GM12875 (cell line): ENCODE measurements at regions not wholly inside any gene's neighbourhood (a gene's known extent, or its start where the extent isn't known, plus 50 kb on each side); places are given as distances from the start of the nearest gene placed in this dataset.

Experiments used
- H3K4me3 ChIP-seq: one replicate; pipeline ENCODE4 v1.5.1; 2011; ENCODE audit warnings: low read depth, low read length, control low read depth
- TF ChIP-seq, protein P1 (sequence below): IDR thresholded peaks from 2 replicates; pipeline ENCODE4 v1.5.1; 2011; ENCODE audit warnings: low read depth, mild to moderate bottlenecking, control low read depth, inconsistent platforms, low read length, moderate library complexity, borderline replicate concordance; ENCODE audit not compliant: insufficient read depth

DNA sequence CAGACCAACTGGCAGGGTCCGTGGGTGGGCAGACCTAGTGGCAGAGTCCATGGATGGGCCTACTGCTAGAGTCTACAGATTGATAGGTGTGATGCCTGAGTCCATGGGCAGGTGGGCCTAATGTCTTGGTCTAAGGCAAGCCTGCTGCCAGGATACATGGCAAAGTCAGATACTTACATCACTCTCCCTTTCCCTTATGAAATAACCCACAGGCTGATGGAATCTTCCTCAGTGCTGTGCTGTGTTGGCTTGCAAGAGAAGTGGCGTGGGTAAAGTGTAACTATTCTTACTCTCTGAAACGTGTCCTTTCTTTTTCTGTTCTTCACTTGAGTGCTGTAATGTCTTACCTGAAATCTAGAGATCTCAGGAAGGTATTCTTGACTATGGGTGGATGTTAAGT lies 67.3 kb upstream of the ADRB2 start:
- TF ChIP-seq, protein P1, sequence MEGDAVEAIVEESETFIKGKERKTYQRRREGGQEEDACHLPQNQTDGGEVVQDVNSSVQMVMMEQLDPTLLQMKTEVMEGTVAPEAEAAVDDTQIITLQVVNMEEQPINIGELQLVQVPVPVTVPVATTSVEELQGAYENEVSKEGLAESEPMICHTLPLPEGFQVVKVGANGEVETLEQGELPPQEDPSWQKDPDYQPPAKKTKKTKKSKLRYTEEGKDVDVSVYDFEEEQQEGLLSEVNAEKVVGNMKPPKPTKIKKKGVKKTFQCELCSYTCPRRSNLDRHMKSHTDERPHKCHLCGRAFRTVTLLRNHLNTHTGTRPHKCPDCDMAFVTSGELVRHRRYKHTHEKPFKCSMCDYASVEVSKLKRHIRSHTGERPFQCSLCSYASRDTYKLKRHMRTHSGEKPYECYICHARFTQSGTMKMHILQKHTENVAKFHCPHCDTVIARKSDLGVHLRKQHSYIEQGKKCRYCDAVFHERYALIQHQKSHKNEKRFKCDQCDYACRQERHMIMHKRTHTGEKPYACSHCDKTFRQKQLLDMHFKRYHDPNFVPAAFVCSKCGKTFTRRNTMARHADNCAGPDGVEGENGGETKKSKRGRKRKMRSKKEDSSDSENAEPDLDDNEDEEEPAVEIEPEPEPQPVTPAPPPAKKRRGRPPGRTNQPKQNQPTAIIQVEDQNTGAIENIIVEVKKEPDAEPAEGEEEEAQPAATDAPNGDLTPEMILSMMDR, result no peak
- no peak overlapping the region for H3K4me3 ChIP-seq

- H3K4me3 ChIP-seq, result no peak overlapping the region
- TF ChIP-seq, protein P1, result no peak
These were observed 65.3 kb upstream of the ADRB2 start for GRCh38 chr5:148760945-148761638.

DNA sequence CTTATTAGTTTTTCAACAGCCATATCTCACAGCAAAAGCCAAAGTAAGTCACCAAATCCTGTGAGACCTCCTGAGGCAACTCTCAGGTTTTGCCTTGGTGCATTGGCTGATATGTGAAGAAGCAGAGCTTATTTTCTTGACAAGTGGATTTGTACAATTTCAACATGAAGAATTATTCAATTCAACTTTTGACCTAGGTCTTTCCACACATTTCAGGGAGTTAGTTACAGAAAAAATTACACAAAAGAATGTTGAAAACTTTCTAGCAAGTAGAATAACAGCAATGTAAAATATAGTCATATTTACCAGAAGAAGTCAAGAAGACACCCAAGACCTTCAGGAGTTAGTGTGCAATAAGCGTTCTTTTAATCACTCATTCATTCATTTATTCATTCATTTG lies 62.4 kb upstream of the ADRB2 start:
- H3K4me3 ChIP-seq, result no peak overlapping the region
- TF ChIP-seq, protein P1, result no peak

DNA sequence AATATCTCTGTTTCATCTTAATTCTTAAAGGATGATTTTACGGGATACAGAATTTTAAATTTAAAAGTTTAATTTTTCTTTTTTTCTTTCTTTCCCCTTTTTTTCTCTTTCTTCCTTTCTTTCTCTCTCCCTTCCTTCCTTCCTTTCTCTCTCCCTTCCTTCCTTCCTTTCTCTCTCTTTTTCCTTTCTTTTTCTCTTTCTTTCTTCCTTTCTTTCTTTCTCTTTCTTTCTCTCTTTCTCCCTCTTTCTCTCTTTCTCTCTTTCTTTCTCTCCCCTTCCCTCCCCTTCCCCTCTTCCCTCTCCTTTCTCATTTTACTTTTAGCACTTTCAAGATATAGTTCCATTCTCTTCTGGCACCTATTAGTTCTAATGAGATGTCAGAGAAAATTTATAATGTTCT lies 61.4 kb upstream of the ADRB2 start:
- TF ChIP-seq, protein P1, result no peak

GRCh38 chr5:148768806-148769415 lies 57.5 kb upstream of the ADRB2 start:
- no peak overlapping the region for H3K4me3 ChIP-seq
- TF ChIP-seq, protein P1, result no peak

More for the DNA sequence above, 61.4 kb upstream of the ADRB2 start:
- no peak overlapping the region for H3K4me3 ChIP-seq

DNA sequence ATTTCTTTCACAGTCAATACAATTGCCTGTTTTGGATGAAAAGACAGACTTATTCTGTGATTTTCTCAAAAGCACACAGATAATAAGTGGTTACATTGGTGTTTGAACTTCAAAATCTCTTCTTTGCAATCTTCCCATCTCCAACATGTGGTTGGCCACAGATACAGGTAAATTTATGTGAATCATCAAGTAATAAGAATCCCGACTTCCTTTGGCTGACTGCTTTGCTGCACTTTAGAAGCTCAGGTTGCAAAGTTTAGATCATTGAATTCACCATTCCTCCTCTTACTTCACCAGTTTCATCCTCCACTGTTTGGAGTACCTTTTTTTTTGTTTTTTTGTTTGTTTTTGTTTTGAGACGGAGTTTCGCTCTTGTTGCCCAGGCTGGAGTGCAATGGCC lies 56.5 kb upstream of the ADRB2 start:
- TF ChIP-seq, protein P1, result no peak
- no peak overlapping the region for H3K4me3 ChIP-seq

- TF ChIP-seq, protein P1, result no peak
These were observed 52.1 kb upstream of the ADRB2 start for GRCh38 chr5:148774313-148774712.

More at GRCh38 chr5:148774313-148774712, 52.1 kb upstream of the ADRB2 start:
- H3K4me3 ChIP-seq, result no peak overlapping the region
